ENCODE measurements at regions not wholly inside any gene's neighbourhood (a gene's known extent, or its start where the extent isn't known, plus 50 kb on each side); places are given as distances from the start of the nearest gene placed in this dataset.

- DNase-seq = no peak
These were observed 122.1 kb upstream of the DYNLRB2 start for GRCh38 chr16:80418517-80419355.

- DNase-seq = no peak
These were observed 123.0 kb upstream of the DYNLRB2 start for GRCh38 chr16:80417706-80418271.

- no peak for DNase-seq
These were observed 132.8 kb upstream of the DYNLRB2 start for GRCh38 chr16:80408014-80408413.

GRCh38 chr16:80407265-80407987 is 133.4 kb upstream of the DYNLRB2 start:
- no peak for DNase-seq

GRCh38 chr16:80404847-80405246 is 135.9 kb upstream of the DYNLRB2 start:
- DNase-seq = no peak

- no peak for DNase-seq
These were observed 136.9 kb upstream of the DYNLRB2 start for GRCh38 chr16:80403894-80404293.

- no peak for DNase-seq
These were observed 149.8 kb upstream of the DYNLRB2 start for GRCh38 chr16:80390871-80391489.

- no peak for DNase-seq
These were observed 150.7 kb upstream of the DYNLRB2 start for GRCh38 chr16:80390046-80390445.

- DNase-seq = no peak
These were observed 151.5 kb upstream of the DYNLRB2 start for GRCh38 chr16:80389338-80389737.

GRCh38 chr16:80387318-80387921 is 153.4 kb upstream of the DYNLRB2 start:
- DNase-seq = no peak

GRCh38 chr16:80384862-80385261 is 155.9 kb upstream of the DYNLRB2 start:
- no peak for DNase-seq

- no peak for DNase-seq
These were observed 160.3 kb upstream of the DYNLRB2 start for GRCh38 chr16:80380514-80380913.

GRCh38 chr16:80377096-80377956 is 163.5 kb upstream of the DYNLRB2 start:
- no peak for DNase-seq

GRCh38 chr16:80375973-80376372 is 164.8 kb upstream of the DYNLRB2 start:
- no peak for DNase-seq

- no peak for DNase-seq
These were observed 165.3 kb upstream of the DYNLRB2 start for GRCh38 chr16:80375513-80375912.

GRCh38 chr16:80372341-80372740 is 168.5 kb upstream of the DYNLRB2 start:
- no peak for DNase-seq

- DNase-seq = no peak
These were observed 171.4 kb upstream of the DYNLRB2 start for GRCh38 chr16:80369138-80369958.

GRCh38 chr16:80367037-80367658 is 173.6 kb upstream of the DYNLRB2 start:
- DNase-seq = no peak

- DNase-seq = no peak
These were observed 174.8 kb upstream of the DYNLRB2 start for GRCh38 chr16:80366023-80366422.

- no peak for DNase-seq
These were observed 178.0 kb upstream of the DYNLRB2 start for GRCh38 chr16:80362816-80363215.

- DNase-seq = no peak
These were observed 184.4 kb upstream of the DYNLRB2 start for GRCh38 chr16:80356365-80356764.

Measured in CD4-positive, alpha-beta T cell treated with Interleukin-4 for 1 hour (primary cell).